AG09309 (cell line): ENCODE measurements at regions not wholly inside any gene's neighbourhood (a gene's known extent, or its start where the extent isn't known, plus 50 kb on each side); places are given as distances from the start of the nearest gene placed in this dataset.

Experiments used
- DNase-seq: peaks from one replicate; pipeline ENCODE4 v3.0.0-alpha.2; 2010; ENCODE audit warnings: low read depth
- H3K4me3 ChIP-seq: 2 replicates; pipeline ENCODE4 v1.5.1; 2011; ENCODE audit warnings: mild to moderate bottlenecking, low read depth, low read length, moderate library complexity; ENCODE audit not compliant: control insufficient read depth
- TF ChIP-seq, protein P1 (sequence below): IDR thresholded peaks from 2 replicates; pipeline ENCODE4 v1.5.1; 2011; ENCODE audit warnings: mild to moderate bottlenecking, low read depth, low read length, inconsistent platforms; ENCODE audit not compliant: insufficient read depth, control insufficient read depth; ENCODE audit errors: missing control alignments

DNA sequence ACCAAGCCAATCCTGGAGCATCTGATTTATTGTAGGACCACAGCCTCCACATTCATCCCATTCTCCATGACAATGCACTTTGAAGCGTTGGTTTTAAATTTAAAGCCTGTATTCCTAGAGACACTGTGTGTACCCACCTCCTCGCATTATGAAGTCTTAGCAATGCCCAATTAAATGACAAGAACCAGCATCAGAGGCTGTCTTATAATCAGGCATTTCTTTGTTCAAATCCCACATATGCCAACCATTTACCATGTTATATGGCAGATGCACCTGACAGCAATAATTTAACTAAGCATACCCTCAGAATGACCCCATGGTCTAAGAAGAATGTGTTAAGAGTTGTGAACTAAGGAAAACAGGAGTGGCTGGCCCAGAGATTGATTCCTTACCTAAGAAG, 188.2 kb downstream of the IPMK start:
- H3K4me3 ChIP-seq, result no peak overlapping the region
- TF ChIP-seq, protein P1, sequence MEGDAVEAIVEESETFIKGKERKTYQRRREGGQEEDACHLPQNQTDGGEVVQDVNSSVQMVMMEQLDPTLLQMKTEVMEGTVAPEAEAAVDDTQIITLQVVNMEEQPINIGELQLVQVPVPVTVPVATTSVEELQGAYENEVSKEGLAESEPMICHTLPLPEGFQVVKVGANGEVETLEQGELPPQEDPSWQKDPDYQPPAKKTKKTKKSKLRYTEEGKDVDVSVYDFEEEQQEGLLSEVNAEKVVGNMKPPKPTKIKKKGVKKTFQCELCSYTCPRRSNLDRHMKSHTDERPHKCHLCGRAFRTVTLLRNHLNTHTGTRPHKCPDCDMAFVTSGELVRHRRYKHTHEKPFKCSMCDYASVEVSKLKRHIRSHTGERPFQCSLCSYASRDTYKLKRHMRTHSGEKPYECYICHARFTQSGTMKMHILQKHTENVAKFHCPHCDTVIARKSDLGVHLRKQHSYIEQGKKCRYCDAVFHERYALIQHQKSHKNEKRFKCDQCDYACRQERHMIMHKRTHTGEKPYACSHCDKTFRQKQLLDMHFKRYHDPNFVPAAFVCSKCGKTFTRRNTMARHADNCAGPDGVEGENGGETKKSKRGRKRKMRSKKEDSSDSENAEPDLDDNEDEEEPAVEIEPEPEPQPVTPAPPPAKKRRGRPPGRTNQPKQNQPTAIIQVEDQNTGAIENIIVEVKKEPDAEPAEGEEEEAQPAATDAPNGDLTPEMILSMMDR, result no peak
- DNase-seq, result no peak

DNA sequence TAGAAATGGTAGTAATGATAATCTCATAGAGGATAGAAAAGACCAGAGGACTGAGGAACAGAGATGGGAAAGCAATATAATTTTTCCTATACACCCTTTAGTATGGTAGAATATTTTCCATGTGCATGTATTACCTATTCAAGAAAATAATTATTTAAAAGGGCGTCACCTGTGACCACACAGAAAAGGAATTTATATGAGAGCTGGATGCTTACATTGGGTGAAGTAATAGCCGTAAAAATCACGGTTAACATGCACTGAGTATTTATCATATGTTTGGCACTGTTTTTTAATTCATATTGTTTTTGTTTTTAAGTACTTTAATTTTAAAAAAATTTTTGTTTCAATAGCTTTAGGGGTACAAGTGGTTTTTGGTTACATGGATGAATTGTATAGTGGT, 195.1 kb downstream of the IPMK start:
- TF ChIP-seq, protein P1, result no peak
- no peak overlapping the region for H3K4me3 ChIP-seq
- DNase-seq, result no peak

DNA sequence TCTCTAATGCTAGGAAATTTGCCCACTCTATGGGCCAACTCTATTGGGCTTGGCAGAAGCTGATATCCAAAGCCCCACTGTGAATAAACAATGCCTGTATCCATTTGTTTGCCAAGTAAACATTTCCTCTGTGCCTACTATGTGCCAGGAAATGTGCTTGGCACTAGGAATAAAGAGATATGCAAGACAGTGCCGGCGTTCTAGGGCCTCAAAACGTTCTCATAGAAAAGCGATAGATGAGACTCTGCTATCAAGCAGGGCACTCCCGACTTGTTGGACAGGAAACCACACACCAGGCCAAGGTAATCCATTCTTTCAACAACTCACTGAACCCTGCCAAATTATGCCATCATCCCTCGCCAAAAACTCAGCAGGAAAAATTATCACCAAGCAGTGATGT, 196.7 kb downstream of the IPMK start:
- TF ChIP-seq, protein P1, result no peak
- no peak overlapping the region for H3K4me3 ChIP-seq
- DNase-seq, result no peak

DNA sequence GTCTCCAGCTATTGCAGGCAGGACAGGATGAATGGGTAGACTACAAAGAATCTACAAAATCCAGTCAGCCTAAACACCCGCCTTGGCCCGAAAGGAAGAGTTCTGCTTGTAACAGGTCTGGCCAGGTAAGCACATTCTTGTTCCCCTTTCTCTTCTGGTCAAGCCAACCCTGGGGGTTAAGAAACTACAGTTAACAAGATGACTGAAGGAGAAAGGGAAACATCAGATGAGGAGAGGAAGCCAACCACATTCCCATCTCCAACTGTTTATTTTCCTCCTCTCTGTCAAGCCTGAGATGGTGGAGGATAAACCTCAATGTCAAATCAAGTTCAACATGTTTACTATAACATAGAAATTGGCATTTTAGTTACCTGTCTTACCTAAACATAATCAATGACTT, 198.9 kb downstream of the IPMK start:
- DNase-seq, result no peak
- no peak overlapping the region for H3K4me3 ChIP-seq
- TF ChIP-seq, protein P1, result no peak

DNA sequence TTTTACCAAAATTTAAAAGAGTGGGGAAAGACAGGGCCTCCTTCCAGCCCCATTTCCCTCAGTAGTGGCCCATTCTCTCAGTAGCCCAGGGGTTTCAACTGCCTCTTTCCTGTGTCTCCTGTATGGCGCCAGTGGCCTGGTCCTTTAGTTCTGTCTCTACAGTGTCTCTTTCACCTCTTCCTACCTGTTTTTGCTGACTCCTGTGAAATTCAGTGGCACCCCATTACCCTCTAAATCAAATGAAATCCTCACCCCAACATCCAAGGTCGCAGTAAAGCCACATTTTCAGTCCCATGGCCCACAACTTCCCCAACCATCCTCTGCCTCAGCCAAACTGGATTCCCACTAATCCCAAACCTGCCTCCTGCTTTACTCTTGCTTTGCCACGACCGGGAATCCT, 200.7 kb downstream of the IPMK start:
- TF ChIP-seq, protein P1, result no peak
- no peak for DNase-seq
- H3K4me3 ChIP-seq, result no peak overlapping the region

DNA sequence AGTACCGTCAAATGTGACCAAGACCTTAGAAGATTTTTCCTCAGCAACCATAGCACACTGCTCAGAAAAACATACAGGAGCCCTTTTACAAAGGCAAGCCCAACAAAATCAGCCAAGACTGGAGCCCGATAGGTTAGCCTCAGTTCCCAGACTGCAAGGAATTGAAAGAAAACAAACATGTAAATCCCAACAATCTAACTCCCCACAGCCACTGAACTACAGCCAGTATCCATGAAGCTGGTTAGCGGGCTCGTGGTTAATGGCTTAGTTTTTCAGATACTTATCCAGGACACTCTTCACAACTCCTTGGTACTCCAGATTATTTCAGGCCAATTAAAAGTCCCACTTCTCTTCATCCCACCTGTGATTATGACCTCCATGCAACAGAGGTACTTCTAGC, 201.6 kb downstream of the IPMK start:
- no peak overlapping the region for H3K4me3 ChIP-seq
- no peak for DNase-seq
- TF ChIP-seq, protein P1, result no peak

DNA sequence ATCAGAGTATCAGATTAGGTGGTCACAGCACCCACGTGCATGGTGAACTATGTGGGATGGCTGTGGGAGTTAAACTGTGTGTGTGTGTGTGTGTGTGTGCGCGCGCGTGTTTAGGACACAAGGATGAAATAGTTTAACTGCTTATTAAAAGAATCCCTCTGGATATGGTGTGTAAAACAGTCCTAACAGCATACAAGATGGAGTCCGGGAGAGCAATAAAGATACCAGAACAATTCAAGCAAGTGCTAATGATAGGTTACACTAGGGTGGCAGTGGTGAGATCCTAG, 202.2 kb downstream of the IPMK start:
- TF ChIP-seq, protein P1, result no peak
- DNase-seq, result no peak
- no peak overlapping the region for H3K4me3 ChIP-seq
